Calu3 (cell line): ENCODE measurements at regions not wholly inside any gene's neighbourhood (a gene's known extent, or its start where the extent isn't known, plus 50 kb on each side); places are given as distances from the start of the nearest gene placed in this dataset.

Experiments used
- BruUV-seq: library from RNA; stranded (reverse); fragments of 400-500 nt; replicated peaks from 2 replicates; lab custom pipeline; 2021; lab: Mats Ljungman, UMichigan
- CTCF ChIA-PET: fragments of 300-600 bp; sonication (Branson Sonifier 250); formaldehyde crosslinking; loops from one replicate; lab custom pipeline; 2022; ENCODE audit warnings: antibody characterized with exemption; lab: Charles Lee
- DNase-seq: peaks from one replicate; pipeline ENCODE4 v3.0.0; 2022
- H3K27ac Mint-ChIP-seq: one replicate; pipeline ENCODE4 v1.8.0; 2022; ENCODE audit warnings: mixed read lengths; ENCODE audit not compliant: unreplicated experiment
- H3K27me3 Mint-ChIP-seq: one replicate; pipeline ENCODE4 v1.8.0; 2022; ENCODE audit warnings: mixed read lengths; ENCODE audit not compliant: unreplicated experiment
- H3K36me3 Mint-ChIP-seq: one replicate; pipeline ENCODE4 v1.8.0; 2022; ENCODE audit warnings: mild to moderate bottlenecking, moderate library complexity, mixed read lengths; ENCODE audit not compliant: insufficient read depth, unreplicated experiment
- H3K4me1 Mint-ChIP-seq: one replicate; pipeline ENCODE4 v1.8.0; 2022; ENCODE audit warnings: mild to moderate bottlenecking, low read depth, mixed read lengths; ENCODE audit not compliant: unreplicated experiment
- H3K4me3 Mint-ChIP-seq: one replicate; pipeline ENCODE4 v1.8.0; 2022; ENCODE audit warnings: mild to moderate bottlenecking, low read depth, moderate library complexity, mixed read lengths; ENCODE audit not compliant: unreplicated experiment
- H3K9me3 Mint-ChIP-seq: one replicate; pipeline ENCODE4 v1.8.0; 2022; ENCODE audit warnings: low read depth, mixed read lengths; ENCODE audit not compliant: unreplicated experiment
- CTCF ChIP-seq: fragments of 200-600 bp; IDR thresholded peaks from one replicate; pipeline ENCODE4 v1.8.0; 2022; ENCODE audit warnings: antibody characterized with exemption; ENCODE audit not compliant: unreplicated experiment
- intact Hi-C: fragments of 100-400 bp; cut with micrococcal nuclease; formaldehyde crosslinking; loops from one replicate; pipeline ENCODE4 v1.10.0; 2022; ENCODE audit not compliant: unreplicated experiment

GRCh38 chr2:31748041-31748440 lies 167.3 kb upstream of the SRD5A2 start:
- Mint-ChIP-seq H3K4me3 (no peak overlapping the region), H3K9me3 (peaks cover 9% of the 10 kb centered on the region), H3K4me1 (no peaks in the 10 kb centered on the region), H3K27me3 (no peaks in the 10 kb centered on the region), H3K27ac (no peak overlapping the region), H3K36me3 (no peaks in the 10 kb centered on the region)
- no TSS peak for BruUV-seq
- DNase-seq: no peak
- TF ChIP-seq CTCF: no peak
- CTCF ChIA-PET: interaction anchor here (1.0 kb wide), 1 partner anchor 73 kb away, joined by 3 read pairs; no protein-coding TSS in a partner anchor
- intact Hi-C loops: no loop called here

DNA sequence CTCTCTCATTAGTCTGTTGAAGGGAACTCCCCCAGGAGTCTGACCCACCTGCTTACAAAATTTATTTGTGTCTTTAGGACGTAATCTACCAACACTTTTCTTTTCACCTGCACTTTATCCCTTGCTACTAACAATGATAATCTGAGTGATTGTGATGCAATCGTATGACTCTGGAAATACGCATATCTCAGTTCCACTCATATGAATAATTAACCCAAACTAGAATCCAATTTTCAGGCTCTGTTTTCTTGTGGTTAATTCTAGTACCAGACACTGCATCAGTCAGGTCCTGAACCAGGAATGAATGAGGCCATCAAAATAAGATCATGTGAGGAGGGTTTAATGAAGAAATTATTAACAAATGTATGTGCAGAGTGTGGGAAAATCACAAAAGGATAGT lies 158.4 kb upstream of the SRD5A2 start:
- Mint-ChIP-seq H3K27me3 (no peaks in the 10 kb centered on the region), H3K27ac (peak overlapping the region; percentile 77)
- no TSS peak for BruUV-seq

GRCh38 chr2:31736695-31737454 lies 156.1 kb upstream of the SRD5A2 start:
- peaks cover 44% of the 10 kb centered on the region for H3K4me1 Mint-ChIP-seq
- CTCF ChIA-PET: no interaction called here
- no peak for TF ChIP-seq CTCF
- peak; percentile 36 for DNase-seq
- peaks cover 2% of the 10 kb centered on the region for H3K9me3 Mint-ChIP-seq
- H3K27me3 Mint-ChIP-seq: no peaks in the 10 kb centered on the region
- H3K4me3 Mint-ChIP-seq: no peak overlapping the region
- H3K36me3 Mint-ChIP-seq: no peaks in the 10 kb centered on the region
- BruUV-seq: no TSS peak
- no peak overlapping the region for H3K27ac Mint-ChIP-seq
- intact Hi-C loops: loop anchor here (5.0 kb wide), 1 partner anchor 50 kb away; no protein-coding TSS in a partner anchor

More for the DNA sequence above, 158.4 kb upstream of the SRD5A2 start:
- peaks cover 2% of the 10 kb centered on the region for H3K9me3 Mint-ChIP-seq
- CTCF ChIA-PET: no interaction called here
- H3K36me3 Mint-ChIP-seq: no peaks in the 10 kb centered on the region
- no peak for DNase-seq
- H3K4me1 Mint-ChIP-seq: peaks cover 44% of the 10 kb centered on the region
- intact Hi-C loops: loop anchor here (5.0 kb wide), 1 partner anchor 48 kb away; no protein-coding TSS in a partner anchor
- TF ChIP-seq CTCF: no peak
- H3K4me3 Mint-ChIP-seq: peak overlapping the region; percentile 18

GRCh38 chr2:31735716-31736115 lies 155.0 kb upstream of the SRD5A2 start:
- H3K4me1 Mint-ChIP-seq: peaks cover 46% of the 10 kb centered on the region
- H3K9me3 Mint-ChIP-seq: peaks cover 2% of the 10 kb centered on the region
- H3K27ac Mint-ChIP-seq: peak overlapping the region; percentile 50
- CTCF ChIA-PET: no interaction called here
- H3K4me3 Mint-ChIP-seq: no peak overlapping the region
- no peak for TF ChIP-seq CTCF
- H3K27me3 Mint-ChIP-seq: no peaks in the 10 kb centered on the region
- H3K36me3 Mint-ChIP-seq: no peaks in the 10 kb centered on the region
- DNase-seq: no peak
- BruUV-seq: no TSS peak
- intact Hi-C loops: loop anchor here (5.0 kb wide), 1 partner anchor 52 kb away; no protein-coding TSS in a partner anchor
